Transverse colon (tissue), 4 donors: ENCODE measurements at regions not wholly inside any gene's neighbourhood (a gene's known extent, or its start where the extent isn't known, plus 50 kb on each side); places are given as distances from the start of the nearest gene placed in this dataset.

ENCODE experiments used
- DNase-seq: peaks from one replicate; pipeline ENCODE4 v3.0.0-alpha.2; 2019
- H3K27ac ChIP-seq, 4 donors: fragments of 200-600 bp; sonication (generic); 2 replicates each; pipeline ENCODE4 v1.5.1; 2016 to 2018; ENCODE audit warnings: inconsistent platforms in 4 of 4
- H3K27me3 ChIP-seq: fragments of 200-600 bp; sonication (generic); 2 replicates; pipeline ENCODE4 v1.5.1; 2017; ENCODE audit warnings: inconsistent platforms
- H3K36me3 ChIP-seq, 4 donors: fragments of 200-600 bp; sonication (generic); 2 replicates each; pipeline ENCODE4 v1.5.1; 2017 to 2019; ENCODE audit warnings: inconsistent platforms in 4 of 4
- H3K4me1 ChIP-seq, 4 donors: fragments of 200-600 bp; sonication (generic); 2 replicates each; pipeline ENCODE4 v1.5.1; 2017 to 2020; ENCODE audit warnings: inconsistent platforms in 4 of 4
- H3K4me3 ChIP-seq, 4 donors: fragments of 200-600 bp; sonication (generic); 1 replicate in 1 of 4; 2 replicates in 3 of 4; pipeline versions ENCODE4 v1.5.1 to v1.6.1; 2017 to 2019; ENCODE audit warnings: inconsistent platforms in 4 of 4
- H3K9me3 ChIP-seq, 2 donors: fragments of 200-600 bp; sonication (generic); 2 replicates each; pipeline ENCODE4 v1.5.1; 2017 to 2019; ENCODE audit warnings: inconsistent platforms in 2 of 2
- CTCF ChIP-seq, 5 experiments: fragments of 200-600 bp in 3 of 5; fragments of 450-650 bp in 2 of 5; sonication (generic) in 3 of 5; IDR thresholded peaks; 1 replicate in 2 of 5; 2 replicates in 3 of 5; pipeline ENCODE4 v1.5.1; 2016 to 2017; ENCODE audit warnings: antibody characterized with exemption in 5 of 5, inconsistent platforms in 3 of 5, mild to moderate bottlenecking in 2 of 5, moderate library complexity in 1 of 5
- EP300 ChIP-seq: sonication (generic); formaldehyde crosslinking; IDR thresholded peaks from one replicate; pipeline ENCODE4 v1.6.1; 2017; ENCODE audit warnings: antibody characterized with exemption, low read depth
- POLR2A ChIP-seq: fragments of 450-650 bp; IDR thresholded peaks from one replicate; pipeline ENCODE4 v1.6.1; 2016; ENCODE audit warnings: antibody characterized with exemption, mild to moderate bottlenecking, moderate library complexity
- POLR2AphosphoS5 ChIP-seq, 3 donors: sonication (generic); formaldehyde crosslinking; IDR thresholded peaks; one replicate each; pipeline ENCODE4 v1.6.1; 2016; ENCODE audit warnings: antibody characterized with exemption in 3 of 3
- WGBS, 2 donors: methylation state at CpG; one replicate each; pipeline ENCODE4 v1.1.5; 2018; ENCODE audit warnings: low coverage in 1 of 2; 5-methylcytosine and 5-hydroxymethylcytosine counted together
- in situ Hi-C, 4 donors: fragments of 200-750 bp; cut with MboI; loops; one replicate each; pipeline versions ENCODE4 v1.15.0 to v1.15.1; 2017; ENCODE audit warnings: low sequenced_read_pairs in 3 of 4, low pct_ligation_motif_present in 1 of 4, low pct_unique_long_range_greater_than_20kb in 1 of 4
- intact Hi-C: fragments of 100-400 bp; cut with DNase I; formaldehyde crosslinking; loops from one replicate; pipeline ENCODE4 v1.15.1; 2023; ENCODE audit warnings: low total_unique reads

GRCh38 chr5:179422908-179423481 lies 77.7 kb upstream of the ADAMTS2 start:
- DNase-seq: no peak
- intact Hi-C loops (no loop called here), in situ Hi-C loops (no loop called here)
- H3K9me3 ChIP-seq: no peaks in the 10 kb centered on the region
- 38 to 64% methylated on average over 3 to 11 of the region's 11 CpGs for WGBS, 2 donors
- no peaks in the 10 kb centered on the region for H3K36me3 ChIP-seq
- no peak overlapping the region for H3K27ac ChIP-seq
- H3K4me1 ChIP-seq: no peaks in the 10 kb centered on the region
- H3K27me3 ChIP-seq: no peaks in the 10 kb centered on the region
- TF ChIP-seq POLR2AphosphoS5 (IDR thresholded peaks at IDR 0.05): no peak
- no peak for TF ChIP-seq POLR2A
- TF ChIP-seq EP300: no peak
- no peak overlapping the region for H3K4me3 ChIP-seq

GRCh38 chr5:179422213-179422855 lies 77.1 kb upstream of the ADAMTS2 start:
- no peak for DNase-seq
- H3K27me3 ChIP-seq: no peaks in the 10 kb centered on the region
- H3K36me3 ChIP-seq: no peaks in the 10 kb centered on the region
- H3K27ac ChIP-seq: no peak overlapping the region
- H3K9me3 ChIP-seq: no peaks in the 10 kb centered on the region
- intact Hi-C loops (no loop called here), in situ Hi-C loops (no loop called here)
- 80 to 82% methylated on average over 3 to 6 of the region's 7 CpGs for WGBS, 2 donors
- H3K4me3 ChIP-seq: no peak overlapping the region
- H3K4me1 ChIP-seq: no peaks in the 10 kb centered on the region
- TF ChIP-seq POLR2AphosphoS5 (IDR thresholded peaks at IDR 0.05) (no peak), CTCF (IDR thresholded peaks at IDR 0.05) (no peak), POLR2A (no peak), EP300 (no peak)

GRCh38 chr5:179421144-179421901 lies 76.1 kb upstream of the ADAMTS2 start:
- DNase-seq: no peak
- H3K4me1 ChIP-seq: no peaks in the 10 kb centered on the region

GRCh38 chr5:179420476-179420875 lies 75.2 kb upstream of the ADAMTS2 start:
- H3K27me3 ChIP-seq: no peaks in the 10 kb centered on the region
- H3K4me1 ChIP-seq: no peaks in the 10 kb centered on the region
- H3K9me3 ChIP-seq: no peaks in the 10 kb centered on the region
- intact Hi-C loops: no loop called here
- H3K4me3 ChIP-seq: no peak overlapping the region
- in situ Hi-C loops: no loop called here
- no peaks in the 10 kb centered on the region for H3K36me3 ChIP-seq
- 74% methylated on average over 8 of the region's 8 CpGs; no CpG with 5 or more reads in 1 of the 2 donors for WGBS, 2 donors
- H3K27ac ChIP-seq: no peak overlapping the region
- TF ChIP-seq CTCF (IDR thresholded peaks at IDR 0.05) (no peak), POLR2AphosphoS5 (IDR thresholded peaks at IDR 0.05) (no peak)
- no peak for DNase-seq

More at GRCh38 chr5:179421144-179421901, 76.1 kb upstream of the ADAMTS2 start:
- H3K27ac ChIP-seq: no peak overlapping the region
- 68 to 79% methylated on average over 4 to 15 of the region's 15 CpGs for WGBS, 2 donors
- H3K36me3 ChIP-seq: no peaks in the 10 kb centered on the region
- intact Hi-C loops: no loop called here
- H3K9me3 ChIP-seq: no peaks in the 10 kb centered on the region
- no peaks in the 10 kb centered on the region for H3K27me3 ChIP-seq
- in situ Hi-C loops: no loop called here
- no peak overlapping the region for H3K4me3 ChIP-seq
- TF ChIP-seq CTCF (IDR thresholded peaks at IDR 0.05) (no peak), POLR2AphosphoS5 (IDR thresholded peaks at IDR 0.05) (no peak), EP300 (no peak), POLR2A (no peak)
